ENCODE measurements at regions not wholly inside any gene's neighbourhood (a gene's known extent, or its start where the extent isn't known, plus 50 kb on each side); places are given as distances from the start of the nearest gene placed in this dataset.

DNA sequence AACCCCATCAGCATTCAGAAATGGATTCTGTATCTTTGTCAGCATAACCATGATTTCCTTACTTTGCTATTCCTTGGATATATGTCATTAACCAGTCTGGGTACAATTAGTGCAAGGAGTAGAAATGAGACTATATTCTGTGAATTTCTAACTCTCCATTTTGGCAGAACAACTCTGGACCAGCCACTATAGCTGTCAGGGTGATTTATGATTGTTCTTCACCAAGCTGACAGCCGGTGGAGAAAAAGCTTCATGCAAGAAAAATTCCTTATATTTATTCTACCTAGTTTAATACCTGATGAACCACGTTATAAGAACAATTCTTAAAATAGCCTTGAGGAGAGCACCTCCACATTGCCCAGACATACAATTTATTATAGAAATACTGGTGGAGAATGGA is 431.2 kb upstream of the TCF4 start:
- TF ChIP-seq, protein P1, sequence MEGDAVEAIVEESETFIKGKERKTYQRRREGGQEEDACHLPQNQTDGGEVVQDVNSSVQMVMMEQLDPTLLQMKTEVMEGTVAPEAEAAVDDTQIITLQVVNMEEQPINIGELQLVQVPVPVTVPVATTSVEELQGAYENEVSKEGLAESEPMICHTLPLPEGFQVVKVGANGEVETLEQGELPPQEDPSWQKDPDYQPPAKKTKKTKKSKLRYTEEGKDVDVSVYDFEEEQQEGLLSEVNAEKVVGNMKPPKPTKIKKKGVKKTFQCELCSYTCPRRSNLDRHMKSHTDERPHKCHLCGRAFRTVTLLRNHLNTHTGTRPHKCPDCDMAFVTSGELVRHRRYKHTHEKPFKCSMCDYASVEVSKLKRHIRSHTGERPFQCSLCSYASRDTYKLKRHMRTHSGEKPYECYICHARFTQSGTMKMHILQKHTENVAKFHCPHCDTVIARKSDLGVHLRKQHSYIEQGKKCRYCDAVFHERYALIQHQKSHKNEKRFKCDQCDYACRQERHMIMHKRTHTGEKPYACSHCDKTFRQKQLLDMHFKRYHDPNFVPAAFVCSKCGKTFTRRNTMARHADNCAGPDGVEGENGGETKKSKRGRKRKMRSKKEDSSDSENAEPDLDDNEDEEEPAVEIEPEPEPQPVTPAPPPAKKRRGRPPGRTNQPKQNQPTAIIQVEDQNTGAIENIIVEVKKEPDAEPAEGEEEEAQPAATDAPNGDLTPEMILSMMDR (conservative IDR thresholded peaks at IDR 0.05), result no peak
- Mint-ChIP-seq H3K9me3 (peaks cover 6% of the 10 kb centered on the region), H3K27me3 (ENCODE audit: low read depth) (no peaks in the 10 kb centered on the region), H3K36me3 (ENCODE audit: low read depth) (peaks cover 10% of the 10 kb centered on the region), H3K4me1 (peaks cover 3% of the 10 kb centered on the region), H3K4me3 (no peak overlapping the region), H3K27ac (ENCODE audit: unreplicated experiment) (no peak overlapping the region)
- no peak for DNase-seq (ENCODE audit: low read depth, low spot score)

DNA sequence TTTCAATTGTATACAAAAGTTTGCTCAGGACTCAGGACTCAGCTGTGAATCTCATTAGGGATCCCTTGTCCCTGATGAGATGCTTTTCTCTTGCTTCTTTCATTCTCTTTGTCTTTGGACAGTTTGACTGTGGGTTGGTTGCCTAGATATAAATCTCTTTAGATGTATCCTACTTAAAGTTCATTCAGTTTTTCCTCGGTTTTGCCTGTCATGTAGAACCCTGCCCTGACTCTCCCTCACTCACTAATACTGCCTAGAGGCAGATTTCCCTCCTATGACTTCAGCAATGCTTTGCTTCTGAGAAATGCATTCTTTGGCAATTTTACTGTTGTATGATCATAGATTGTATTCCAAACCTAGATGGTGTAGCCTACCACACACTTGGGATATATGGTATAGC is 421.4 kb upstream of the TCF4 start:
- H3K36me3 Mint-ChIP-seq (ENCODE audit: low read depth), result peaks cover 26% of the 10 kb centered on the region
- H3K4me3 Mint-ChIP-seq, result no peak overlapping the region
- H3K4me1 Mint-ChIP-seq, result peaks cover 8% of the 10 kb centered on the region
- no peak overlapping the region for H3K27ac Mint-ChIP-seq (ENCODE audit: unreplicated experiment)
- peaks cover 7% of the 10 kb centered on the region for H3K9me3 Mint-ChIP-seq
- H3K27me3 Mint-ChIP-seq (ENCODE audit: low read depth), result no peaks in the 10 kb centered on the region
- DNase-seq (ENCODE audit: low read depth, low spot score), result no peak
- TF ChIP-seq, protein P1 (conservative IDR thresholded peaks at IDR 0.05), result no peak

DNA sequence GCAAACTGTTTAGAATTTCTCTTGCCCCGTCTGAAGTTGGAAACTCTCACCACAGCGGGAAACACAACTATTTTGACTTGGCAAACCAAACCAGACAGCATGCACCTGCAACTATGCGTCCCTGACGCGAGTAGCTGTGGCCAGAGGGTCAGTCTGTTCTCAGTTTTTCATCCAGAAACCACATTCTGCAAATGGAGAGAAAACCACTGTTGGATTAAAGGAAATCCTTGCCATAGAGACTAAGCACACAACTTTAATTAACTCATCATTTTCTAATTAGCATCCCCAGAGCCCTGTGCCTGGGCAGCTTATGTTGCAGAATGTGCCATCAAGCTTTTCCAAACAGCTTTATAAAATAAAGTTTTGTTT is 415.7 kb upstream of the TCF4 start:
- no peak for DNase-seq (ENCODE audit: low read depth, low spot score)
- Mint-ChIP-seq H3K4me3 (no peak overlapping the region), H3K4me1 (peaks cover 34% of the 10 kb centered on the region), H3K27ac (ENCODE audit: unreplicated experiment) (no peak overlapping the region), H3K27me3 (ENCODE audit: low read depth) (no peaks in the 10 kb centered on the region), H3K36me3 (ENCODE audit: low read depth) (no peaks in the 10 kb centered on the region), H3K9me3 (no peaks in the 10 kb centered on the region)
- TF ChIP-seq, protein P1 (conservative IDR thresholded peaks at IDR 0.05), result no peak

DNA sequence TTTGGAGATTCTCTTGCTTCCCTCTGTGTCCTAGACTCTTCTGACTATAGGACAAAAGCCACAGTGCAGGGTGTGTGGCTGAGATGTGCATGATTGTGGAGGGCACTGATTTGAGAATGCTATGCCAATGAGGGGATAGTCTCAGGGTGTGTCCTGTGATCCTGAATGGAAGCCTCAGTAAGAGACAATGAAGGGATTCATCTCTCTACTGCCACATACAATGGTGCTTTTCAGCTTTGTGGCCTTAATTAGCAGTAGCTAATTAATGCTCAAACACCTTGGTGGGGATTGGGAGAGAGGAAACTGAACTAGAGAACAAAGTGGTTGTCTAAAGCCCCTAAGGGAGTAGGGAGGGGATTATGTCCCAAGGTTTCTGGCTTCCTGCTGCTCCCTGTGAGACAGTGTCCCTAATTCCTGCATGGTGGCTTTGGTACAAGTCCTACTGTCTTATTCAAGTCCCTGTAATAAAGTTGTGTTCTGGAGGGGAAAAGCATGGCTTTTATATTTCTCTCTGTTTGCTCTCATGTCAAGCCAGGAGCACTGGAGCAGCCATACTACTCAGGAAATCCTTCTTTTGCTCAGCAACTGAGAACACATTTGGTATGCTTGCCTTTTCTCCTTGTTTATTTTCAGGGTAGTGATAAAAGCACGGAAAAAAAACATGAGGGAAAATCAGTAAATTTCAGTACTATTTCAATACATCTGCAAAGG is 415.2 kb upstream of the TCF4 start:
- DNase-seq (ENCODE audit: low read depth, low spot score), result no peak
- H3K4me1 Mint-ChIP-seq, result peaks cover 40% of the 10 kb centered on the region

DNA sequence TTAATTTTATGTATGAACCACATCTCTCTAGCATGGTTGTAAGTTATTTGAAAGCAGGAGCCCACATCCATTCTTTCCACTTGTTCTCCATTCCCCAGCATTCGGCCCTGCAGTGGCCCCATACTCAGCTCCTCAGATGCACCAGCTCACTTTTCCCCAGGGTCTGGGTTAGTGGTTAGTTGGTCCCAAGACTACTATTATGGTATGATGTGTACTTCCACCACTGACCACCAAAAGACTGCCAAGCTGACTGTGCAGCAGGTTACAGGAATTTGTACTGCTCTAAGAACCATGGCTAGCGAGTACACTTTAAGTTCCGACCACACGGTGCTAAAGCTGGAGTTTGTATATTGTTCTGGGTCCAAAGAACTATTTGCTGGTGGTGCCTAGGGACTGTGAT is 413.6 kb upstream of the TCF4 start:
- Mint-ChIP-seq H3K27ac (ENCODE audit: unreplicated experiment) (no peak overlapping the region), H3K27me3 (ENCODE audit: low read depth) (no peaks in the 10 kb centered on the region), H3K36me3 (ENCODE audit: low read depth) (no peaks in the 10 kb centered on the region), H3K4me1 (peaks cover 56% of the 10 kb centered on the region), H3K4me3 (no peak overlapping the region), H3K9me3 (no peaks in the 10 kb centered on the region)
- TF ChIP-seq, protein P1 (conservative IDR thresholded peaks at IDR 0.05), result no peak
- DNase-seq (ENCODE audit: low read depth, low spot score), result no peak

More for the DNA sequence above, 415.2 kb upstream of the TCF4 start:
- Mint-ChIP-seq H3K27me3 (ENCODE audit: low read depth) (no peaks in the 10 kb centered on the region), H3K36me3 (ENCODE audit: low read depth) (no peaks in the 10 kb centered on the region), H3K27ac (ENCODE audit: unreplicated experiment) (no peak overlapping the region), H3K9me3 (no peaks in the 10 kb centered on the region), H3K4me3 (no peak overlapping the region)
- TF ChIP-seq, protein P1 (conservative IDR thresholded peaks at IDR 0.05), result no peak
